Activated naive CD4-positive, alpha-beta T cell (primary cell): ENCODE measurements at regions not wholly inside any gene's neighbourhood (a gene's known extent, or its start where the extent isn't known, plus 50 kb on each side); places are given as distances from the start of the nearest gene placed in this dataset.
"Not testable (repeated sequence)": the region's sequence is repeated elsewhere in the genome, so short reads cannot be mapped to it uniquely, and the experiment has no call there.

Experiments
- DNase-seq, 4 experiments: peaks; one replicate each; lab custom pipeline; 2025; lab: John Stamatoyannopoulos, UW

DNA sequence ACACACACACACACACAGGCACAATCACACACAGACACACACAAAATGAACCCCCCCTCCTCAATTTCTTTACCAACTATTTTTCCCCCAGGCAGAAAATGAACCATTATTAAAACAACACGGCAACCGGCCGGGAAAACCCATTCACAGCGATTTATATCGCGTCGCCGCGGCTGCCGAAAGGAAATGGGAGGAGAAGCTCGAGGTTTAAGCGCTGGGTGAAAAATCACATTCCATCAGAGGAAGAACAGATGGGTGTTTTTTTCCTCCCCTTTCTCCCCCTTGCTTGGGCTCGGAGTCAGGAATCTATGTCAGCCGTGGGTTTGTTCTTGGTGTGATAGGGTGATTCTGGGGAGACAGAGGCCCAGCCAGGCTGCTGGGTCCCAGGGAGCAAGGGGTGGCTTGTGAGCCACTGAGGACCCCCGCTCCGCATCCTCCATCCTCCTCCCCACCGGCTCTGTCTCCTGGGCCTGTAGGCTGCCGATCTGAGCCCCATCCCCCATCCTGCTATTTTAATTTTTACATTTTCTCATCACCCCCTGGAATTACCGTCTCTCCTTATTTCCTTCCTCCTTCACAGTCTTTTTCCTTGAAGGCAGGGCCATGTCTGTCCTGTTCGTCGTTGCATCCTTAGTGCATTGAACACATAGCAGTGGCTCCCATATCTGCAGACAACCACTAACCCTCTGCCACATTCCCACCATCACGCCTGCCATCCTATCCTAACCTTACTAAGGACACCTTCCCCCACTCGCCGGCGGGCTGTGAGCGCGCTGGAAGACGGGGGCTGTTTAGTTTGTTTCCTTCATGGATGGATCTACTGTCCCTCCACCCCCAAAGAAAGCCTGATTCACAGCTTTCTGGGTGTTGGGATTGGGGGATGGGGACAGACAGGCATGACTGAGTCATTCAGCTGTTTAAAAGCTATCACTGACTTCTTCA lies 137.7 kb downstream of the CRLF3 start:
- not testable (repeated sequence) for DNase-seq

DNA sequence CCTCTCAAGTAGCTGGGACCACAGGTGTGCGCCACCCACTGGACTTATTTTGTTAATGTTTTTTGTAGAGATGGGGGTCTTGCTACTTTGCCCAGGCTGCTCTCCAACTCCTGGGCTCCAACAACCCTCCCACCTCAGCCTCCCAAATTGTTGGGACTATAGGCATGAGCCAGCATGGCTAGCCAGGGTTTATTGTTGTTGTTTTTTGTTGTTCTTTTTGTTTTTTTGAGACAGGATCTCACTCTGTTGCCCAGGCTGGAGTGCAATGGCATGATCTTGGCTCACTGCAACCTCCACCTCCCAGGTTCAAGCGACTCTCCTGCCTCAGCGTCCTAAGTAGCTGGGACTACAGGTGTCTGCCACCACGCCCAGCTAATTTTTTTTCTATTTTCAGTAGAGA lies 142.2 kb downstream of the CRLF3 start:
- not testable (repeated sequence) for DNase-seq

DNA sequence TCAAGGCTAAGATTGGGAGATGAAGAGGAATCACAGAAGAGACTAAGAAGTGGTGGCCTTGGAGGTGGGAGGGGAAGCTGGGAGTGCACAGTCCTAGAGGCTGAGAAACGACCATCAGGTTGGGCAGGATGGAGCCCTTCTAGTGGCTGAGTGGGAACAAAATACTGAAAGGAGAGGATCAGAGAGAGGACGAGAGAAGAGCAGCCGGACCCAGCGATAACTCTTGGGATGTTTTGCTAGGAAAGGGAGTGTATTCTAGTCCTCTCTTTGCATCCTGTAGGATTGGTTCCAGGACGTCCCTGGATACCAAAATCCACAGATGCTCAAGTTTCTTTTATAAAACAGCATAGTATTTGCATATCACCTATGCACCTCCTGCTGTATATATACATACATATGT lies 143.8 kb downstream of the CRLF3 start:
- DNase-seq = not testable (repeated sequence)

DNA sequence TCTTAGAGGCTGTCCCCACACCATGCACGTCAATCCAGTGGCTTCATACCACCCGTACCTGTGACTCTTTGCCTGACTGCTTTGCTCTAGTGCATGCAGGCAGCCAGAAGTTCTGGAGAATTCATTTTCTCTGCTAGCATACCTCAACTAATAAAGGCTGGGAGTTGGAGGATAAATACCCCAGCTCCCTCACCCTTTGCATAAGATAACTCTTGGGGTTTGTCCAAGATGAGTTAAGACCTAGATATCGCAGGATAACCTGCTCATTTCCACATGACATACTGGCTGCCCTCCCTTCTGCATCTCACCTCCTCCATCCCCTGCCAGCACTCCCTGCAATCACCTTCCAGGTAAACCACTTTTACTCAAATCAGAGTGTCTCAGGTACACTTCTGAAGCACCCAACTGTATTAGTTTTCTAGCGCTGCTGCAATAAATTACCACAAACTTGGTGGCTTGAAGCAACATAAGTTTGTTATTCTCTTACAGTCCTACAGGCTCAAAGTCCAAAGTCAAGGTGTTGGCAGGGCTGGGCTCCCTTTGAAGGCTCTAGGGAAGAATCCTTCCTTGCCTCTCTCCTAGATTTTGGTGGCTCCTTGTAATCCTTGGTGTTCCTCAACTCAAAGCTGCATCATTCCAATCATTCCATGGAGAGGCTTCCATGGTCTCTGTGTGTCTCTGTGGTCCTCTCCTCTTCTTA lies 146.8 kb downstream of the CRLF3 start:
- DNase-seq = no peak

DNA sequence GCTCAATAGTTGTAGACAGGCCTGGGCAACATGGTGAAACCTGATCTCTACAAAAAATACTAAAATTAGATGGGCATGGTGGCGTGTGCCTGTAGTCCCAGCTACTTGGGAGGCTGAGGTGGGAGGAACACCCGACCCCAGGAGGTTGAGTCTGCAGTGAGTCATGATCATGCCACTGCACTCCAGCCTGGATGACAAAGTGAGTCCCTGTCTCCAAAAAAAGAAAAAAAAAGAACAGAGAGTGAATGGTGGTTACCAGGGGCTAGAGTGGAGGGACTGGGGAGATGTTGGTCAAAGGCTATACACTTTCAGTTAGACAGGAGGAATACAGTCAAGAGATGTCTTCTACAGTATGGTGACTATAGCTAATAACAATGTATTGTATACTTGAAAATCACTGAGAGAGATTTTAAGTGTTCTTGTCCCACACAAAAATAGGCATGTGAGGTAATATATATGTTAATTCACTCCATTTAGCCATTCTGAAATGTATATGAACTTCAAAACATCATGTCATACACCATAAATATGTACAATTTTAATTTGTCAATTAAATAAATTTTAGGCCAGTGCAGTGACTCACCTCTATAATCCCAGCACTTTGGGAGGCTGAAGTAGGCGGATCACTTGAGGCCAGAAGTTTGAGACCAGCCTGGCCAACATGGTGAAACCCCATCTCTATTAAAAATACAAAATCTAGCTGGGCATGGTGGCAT lies 148.6 kb downstream of the CRLF3 start:
- DNase-seq = not testable (repeated sequence)

DNA sequence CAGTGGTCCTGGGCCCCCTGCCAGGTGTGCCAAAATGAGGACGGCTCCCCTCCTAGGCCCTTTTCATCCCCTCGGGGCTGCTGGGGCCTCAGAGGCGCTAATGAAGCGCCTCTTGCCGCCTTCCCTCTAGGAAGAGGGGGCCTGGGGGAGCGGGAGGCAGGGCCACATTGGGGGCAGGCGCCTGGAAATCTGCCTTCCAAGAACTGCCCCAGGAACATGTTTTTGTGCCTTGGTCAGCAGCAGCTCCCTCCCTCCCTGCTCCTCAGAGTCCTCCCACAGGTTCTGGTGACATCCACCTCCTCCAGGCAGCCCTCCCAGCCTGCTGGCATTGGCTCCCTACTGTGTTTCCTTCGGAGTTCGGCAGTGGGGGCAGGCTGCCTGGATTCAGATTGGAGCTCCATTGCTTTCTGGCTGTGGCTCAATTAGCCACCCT lies 155.3 kb downstream of the CRLF3 start:
- not testable (repeated sequence) for DNase-seq

DNA sequence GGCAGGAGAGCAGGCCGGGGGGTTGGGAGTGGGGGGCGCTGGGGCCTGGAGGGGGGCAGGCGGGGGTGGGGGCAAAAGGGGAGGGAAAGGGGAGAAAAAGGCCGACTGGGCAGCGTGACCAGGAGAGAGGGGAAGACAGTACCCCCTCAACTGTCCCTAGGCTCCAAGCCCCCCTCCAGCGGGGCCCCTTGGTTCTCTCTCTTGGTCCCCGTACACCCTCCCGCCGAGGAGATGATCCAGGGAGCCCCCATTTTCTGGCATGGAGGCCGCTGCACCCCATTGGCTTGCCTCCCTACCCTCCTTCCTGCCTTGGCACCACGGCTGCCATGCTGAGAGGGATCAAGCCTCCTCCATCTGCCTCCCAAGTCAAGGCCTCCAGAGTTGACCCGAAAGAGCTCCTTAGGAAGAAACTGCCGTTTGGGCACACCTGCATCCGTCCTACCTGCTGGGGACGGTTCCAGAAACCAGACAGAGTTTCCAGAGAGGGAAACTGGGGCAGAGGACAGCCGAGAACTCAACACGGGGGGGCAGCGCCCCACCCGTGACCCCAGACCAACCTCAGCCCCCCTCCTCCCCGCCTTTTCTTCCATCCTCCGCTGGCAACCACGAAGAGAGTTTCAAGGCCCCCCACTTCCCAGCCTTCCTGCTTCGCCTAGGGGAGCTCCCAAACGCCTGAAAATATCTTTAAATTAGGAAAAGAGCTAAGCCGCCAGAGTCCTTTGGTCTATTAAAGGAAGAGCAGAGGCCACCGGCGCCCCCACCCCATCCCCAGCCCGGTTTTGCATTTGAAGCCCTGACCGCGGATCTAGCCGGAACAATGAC lies 155.9 kb downstream of the CRLF3 start:
- DNase-seq = not testable (repeated sequence)

DNA sequence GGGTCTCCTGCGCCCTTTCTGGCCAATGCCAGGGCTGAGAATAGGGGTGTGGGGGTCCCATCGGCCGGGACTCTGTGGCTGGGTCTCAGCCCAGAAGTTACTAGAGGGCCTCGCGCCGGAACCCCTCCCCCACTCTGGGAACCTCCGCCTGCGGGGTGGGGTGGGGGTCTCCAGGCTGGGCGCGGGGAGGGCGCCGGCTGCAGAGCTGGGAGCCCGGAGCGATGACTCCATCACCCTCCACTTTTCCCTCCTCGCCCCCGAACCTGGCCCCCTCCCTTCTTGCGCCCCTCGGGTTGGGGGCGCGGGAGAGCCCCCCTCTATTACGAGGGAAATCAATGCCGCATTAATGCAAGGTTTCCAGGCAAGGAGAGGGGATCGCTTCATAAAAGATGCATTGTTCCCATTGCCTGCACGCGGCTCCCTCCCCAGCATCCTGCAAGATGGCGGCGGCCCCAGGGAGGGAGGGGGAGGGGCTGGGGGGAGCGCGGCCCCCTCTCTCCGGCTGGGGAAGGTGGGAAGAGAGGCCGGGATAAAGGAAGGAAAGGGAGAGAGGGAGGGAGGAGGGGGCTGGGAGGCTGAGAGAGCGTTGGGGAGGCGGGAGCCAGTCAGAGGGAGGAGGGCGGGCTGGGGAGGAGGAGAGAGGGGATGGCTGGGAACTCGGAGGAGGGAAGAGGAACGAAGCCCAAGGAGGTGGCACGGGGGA lies 156.7 kb downstream of the CRLF3 start:
- peak in 1 of 4 experiments; percentile 5 for DNase-seq

DNA sequence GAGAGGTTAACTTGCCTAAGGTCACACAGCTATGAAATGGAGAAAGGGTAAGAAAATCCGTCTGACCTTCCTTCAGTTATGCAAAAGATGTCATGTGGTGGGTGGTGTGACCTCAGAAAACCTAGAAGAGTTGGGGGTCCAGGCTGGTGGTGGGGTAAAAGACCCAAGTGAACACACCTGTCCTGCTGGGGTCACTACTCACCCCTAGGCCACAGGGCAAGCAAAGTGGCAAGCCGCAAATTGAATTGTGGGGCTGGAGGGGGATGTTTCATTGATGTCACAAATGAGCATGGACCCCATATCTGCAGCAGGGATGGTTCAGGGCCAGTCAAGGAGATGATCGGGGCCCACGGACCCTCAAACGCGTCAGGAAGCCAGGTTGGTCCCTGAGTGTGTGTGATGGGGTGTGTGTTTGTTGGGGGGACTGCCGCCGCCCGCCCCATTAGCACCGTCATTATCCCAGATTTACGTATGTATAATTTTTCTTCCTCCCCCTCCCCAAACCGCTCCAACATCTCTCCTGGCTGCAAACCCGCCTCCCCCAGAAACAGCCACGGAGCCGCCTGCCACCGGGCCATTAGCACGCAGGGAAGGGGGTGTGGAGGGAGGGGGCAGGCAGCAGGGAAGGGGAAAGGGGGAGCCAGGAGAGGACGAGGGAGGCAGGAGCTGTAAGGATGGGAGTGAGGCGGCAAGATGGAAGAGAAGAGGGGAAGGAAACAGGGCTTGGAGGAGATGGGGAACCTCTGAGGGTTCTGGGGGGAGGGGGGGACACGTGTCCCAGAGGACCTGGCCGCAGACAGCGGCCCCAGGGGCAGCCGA lies 157.4 kb downstream of the CRLF3 start:
- not testable (repeated sequence) for DNase-seq

DNA sequence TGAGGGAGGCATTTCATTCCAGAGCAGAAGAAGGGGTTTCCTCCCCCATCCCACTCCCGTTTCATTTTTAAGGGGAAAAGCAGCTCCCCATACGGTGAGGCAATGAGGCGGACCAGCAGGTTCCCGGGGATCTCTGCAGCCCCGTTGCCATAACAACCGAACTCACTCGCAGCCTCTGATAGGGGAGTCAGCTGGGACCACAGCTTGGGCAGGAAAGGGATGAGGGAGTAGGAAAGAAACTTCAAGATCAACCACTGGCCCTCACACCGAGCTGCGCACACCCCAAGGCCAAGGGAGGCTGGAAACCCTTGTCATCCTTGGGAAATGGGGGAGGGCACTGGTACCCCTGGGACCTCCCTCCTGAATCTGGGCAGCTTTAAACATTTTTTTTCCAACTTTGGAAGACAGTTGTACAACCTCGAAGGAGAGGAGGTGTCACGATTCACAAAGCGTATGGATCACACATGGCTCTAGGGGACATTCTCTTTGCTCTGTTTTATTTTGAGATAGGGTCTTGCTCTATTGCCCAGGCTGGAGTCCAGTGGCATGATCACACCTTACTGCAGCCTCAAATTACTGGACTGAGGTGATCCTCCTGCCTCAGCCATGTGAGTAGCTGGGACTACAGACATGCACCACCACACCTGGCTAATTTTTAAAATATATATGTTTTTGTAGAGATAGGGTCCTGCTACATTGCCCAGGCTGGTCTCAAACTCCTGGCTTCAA lies 160.6 kb downstream of the CRLF3 start:
- not testable (repeated sequence) for DNase-seq

DNA sequence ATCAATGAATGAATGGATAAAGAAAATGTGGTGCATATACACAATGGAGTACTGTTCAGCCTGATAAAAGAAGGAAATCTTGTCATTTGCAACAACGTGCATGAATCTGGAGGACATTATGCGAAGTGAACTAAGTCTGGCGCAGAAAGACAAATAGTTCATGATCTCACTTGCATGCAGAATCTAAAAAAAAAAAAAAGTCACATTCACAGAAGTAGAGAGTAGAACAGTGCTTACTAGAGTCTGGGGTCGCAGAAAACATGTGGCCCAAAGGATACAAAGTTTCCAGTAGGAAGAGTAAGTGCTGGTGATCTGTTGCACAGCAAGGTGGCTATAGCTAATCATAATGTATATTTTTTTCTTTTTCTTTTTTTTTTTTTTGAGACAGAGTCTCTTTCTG lies 167.3 kb downstream of the CRLF3 start:
- DNase-seq = not testable (repeated sequence)

DNA sequence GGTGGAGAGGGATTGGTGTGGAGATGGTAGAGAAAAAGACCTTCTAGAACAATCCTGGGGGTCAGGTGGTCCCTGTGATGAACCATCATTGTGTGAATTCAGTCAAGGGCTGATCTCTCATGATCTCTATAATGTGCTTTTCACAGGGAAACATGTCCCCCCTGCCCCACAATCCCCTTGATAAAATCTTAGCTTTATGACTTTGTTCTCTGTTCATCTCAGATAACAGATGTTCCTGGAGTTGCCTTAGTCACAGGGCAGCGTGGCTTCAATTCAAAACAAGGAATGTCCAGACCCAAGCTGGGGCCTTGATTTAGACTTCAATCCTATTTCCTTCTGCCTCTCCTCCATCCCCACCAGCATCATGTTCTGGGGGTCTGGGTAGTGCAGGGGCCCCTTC lies 171.5 kb downstream of the CRLF3 start:
- not testable (repeated sequence) for DNase-seq

DNA sequence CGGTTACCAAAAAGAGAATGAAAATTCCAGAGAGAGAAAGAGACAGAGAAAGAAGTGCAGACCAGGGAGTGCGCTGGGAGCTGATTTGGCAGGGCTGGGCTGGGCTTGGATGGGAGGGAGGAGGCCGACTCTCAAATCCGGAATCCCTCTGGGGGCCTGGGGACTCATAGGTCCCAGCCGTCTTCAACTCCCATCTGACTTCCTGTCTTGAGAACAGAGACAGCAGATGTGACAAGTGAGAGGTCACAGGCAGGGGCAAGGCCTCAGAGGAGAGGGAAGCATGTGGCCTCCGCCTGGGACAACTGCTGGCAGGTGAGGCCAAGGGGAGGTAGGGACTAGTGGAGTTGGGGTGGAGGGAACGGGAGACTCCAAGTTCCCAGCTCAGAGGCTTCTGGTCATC lies 172.9 kb downstream of the GOSR1 start:
- DNase-seq = not testable (repeated sequence)

DNA sequence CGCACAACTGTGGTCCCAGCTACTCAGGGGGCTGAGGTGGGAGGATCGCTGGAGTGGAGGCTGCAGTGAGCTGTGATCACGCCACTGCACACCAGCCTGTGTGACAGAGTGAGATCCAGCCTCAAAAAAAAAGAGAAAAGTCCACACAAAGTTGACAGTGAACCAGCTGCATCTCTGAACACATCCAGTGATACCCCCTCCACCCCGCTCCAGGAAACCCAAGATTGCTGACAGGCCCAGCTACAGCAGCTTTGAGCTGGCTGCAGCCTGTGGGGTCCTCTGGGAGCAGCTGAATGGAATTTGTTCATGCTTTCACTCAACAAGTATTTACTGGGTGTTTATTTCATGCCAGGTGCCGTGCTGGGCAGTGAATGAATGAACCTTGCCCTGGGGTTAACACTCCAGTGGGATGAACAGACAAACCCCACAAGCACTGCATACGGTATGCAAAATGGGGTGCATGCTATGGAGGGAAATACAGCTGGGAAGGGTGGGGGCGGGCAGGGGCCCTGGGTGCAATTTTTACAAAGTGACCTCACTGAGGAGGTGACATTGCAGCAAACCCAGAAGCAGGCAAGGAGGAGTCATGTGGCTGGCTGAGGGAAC lies 170.9 kb downstream of the GOSR1 start:
- DNase-seq = not testable (repeated sequence)

DNA sequence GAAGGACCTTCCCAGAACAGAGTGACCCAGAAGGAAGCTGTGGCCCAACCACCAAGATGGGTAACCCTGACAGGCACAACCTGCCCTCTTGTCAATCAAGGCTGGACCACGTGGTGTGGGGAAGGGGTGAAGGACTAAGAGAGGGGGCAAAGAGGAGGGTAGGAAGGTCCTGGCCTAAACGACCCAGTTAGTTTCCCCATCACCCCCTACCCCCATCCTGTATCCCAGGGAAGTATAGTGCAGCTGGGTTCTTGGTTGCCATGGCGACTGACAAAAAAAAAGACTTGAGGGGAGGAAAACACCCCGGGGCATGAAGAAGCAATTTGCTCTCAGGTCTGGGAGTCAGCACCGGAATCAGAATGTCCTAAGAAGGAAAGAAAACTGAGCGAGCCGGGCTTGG lies 168.7 kb downstream of the GOSR1 start:
- DNase-seq = not testable (repeated sequence)

DNA sequence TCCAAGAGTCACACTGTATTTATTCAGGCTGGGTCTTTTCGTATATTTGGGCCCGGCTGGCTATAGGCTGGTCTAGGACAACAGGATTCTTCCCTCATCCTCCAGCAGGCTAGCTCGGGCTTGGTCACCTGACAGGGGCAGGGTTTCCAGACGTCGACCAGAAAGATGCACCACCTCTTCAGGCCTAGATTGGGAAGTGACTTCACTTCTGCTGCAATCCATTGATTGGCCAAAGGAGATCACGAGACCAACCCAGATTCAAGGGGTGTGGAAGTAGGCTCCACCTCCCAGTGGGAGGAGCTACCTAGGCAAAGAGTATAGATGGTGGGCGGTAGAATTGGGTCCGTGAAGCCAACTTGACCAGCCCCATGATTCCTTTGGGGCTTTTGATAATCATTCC lies 167.5 kb downstream of the GOSR1 start:
- not testable (repeated sequence) for DNase-seq

DNA sequence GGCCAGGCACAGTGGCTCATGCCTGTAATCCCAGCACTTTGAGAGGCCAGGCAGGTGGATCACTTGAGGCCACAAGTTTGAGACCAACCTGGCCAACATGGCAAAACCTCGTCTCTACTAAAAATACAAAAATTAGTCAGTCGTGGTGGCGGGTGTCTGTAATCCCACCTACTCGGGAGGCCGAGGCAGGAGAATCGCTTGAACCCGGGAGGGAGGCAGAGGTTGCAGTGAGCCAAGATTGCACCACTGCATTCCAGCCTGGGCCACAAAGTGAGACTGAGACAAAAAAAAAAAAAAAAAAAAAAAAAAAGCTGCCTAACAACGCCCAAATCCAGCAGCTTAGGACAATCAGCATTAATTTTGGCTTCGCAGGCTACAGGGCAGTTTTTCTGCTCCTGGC lies 167.1 kb downstream of the GOSR1 start:
- DNase-seq = not testable (repeated sequence)

DNA sequence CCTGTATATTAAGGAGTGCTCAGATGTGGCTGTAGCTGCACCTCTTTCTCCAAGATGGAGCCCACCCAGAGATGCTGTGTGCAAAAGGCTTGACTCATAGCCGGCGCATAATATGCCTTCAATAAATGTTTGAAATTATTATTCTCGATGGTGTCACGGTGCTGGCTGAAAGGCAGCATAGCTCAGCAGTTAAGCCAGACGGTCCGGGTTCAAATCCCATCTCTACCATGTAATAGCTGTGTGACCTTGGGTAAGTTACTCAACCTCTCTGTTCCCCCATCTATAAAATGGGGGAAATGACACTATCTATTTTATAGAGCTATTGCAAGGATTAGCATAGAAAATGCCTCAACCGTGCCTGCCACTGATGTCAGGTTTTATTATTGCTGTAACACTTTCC lies 164.2 kb downstream of the GOSR1 start:
- DNase-seq = not testable (repeated sequence)

DNA sequence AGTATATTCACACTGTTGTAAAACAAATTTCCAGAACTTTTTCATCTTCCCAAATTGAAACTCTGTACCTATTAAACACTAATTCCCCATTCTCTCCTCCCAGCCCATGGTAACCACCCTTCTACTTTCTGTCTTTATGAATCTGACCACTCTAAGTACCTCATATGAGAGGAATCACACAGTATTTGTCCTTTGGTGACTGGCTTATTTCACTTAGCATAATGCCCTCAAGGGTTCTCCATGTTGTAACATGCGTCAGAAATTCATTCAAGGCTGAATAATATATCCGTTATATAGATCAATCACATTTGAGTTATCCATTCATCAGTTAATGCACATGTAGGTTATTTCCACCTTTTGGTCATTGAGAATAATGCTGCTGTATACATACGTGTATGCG lies 162.2 kb downstream of the GOSR1 start:
- DNase-seq = not testable (repeated sequence)
